PFSK-1 (cell line): ENCODE measurements at regions not wholly inside any gene's neighbourhood (a gene's known extent, or its start where the extent isn't known, plus 50 kb on each side); places are given as distances from the start of the nearest gene placed in this dataset.

Experiments used
- FOXP2 ChIP-seq: optimal IDR thresholded peaks from 2 replicates; pipeline ENCODE3; 2011; ENCODE audit warnings: borderline replicate concordance, control low read depth, inconsistent platforms; ENCODE audit not compliant: insufficient read depth; ENCODE audit errors: extremely low read length, extremely low read depth
- POLR2AphosphoS5 ChIP-seq: IDR thresholded peaks from 2 replicates; pipeline ENCODE4 v1.6.1; 2012; ENCODE audit warnings: low read depth, mild to moderate bottlenecking, control low read depth, low read length, moderate library complexity
- REST ChIP-seq, 2 experiments: IDR thresholded peaks; 2 replicates each; pipeline versions ENCODE4 v1.6.1 to v1.8.0; 2011 to 2012; ENCODE audit warnings: low read depth in 2 of 2, low read length in 2 of 2, control low read depth in 1 of 2, inconsistent platforms in 1 of 2, mild to moderate bottlenecking in 1 of 2, moderate library complexity in 1 of 2; ENCODE audit not compliant: insufficient read depth in 1 of 2
- SIN3A ChIP-seq: IDR thresholded peaks from 2 replicates; pipeline ENCODE4 v1.6.1; 2012; ENCODE audit warnings: mild to moderate bottlenecking, low read length, moderate library complexity, borderline replicate concordance; ENCODE audit not compliant: insufficient read depth
- TAF1 ChIP-seq: IDR thresholded peaks from 2 replicates; pipeline ENCODE4 v1.6.1; 2012; ENCODE audit warnings: low read length, control low read depth, borderline replicate concordance; ENCODE audit not compliant: insufficient read depth

- no peak for TF ChIP-seq TAF1
Measured at GRCh38 chr11:119782739-119783072, 53.7 kb upstream of the NECTIN1 start.

- no peak for TF ChIP-seq TAF1
- no peak for TF ChIP-seq REST (IDR thresholded peaks at IDR 0.05; ENCODE audit: insufficient read depth in 1 of 2, low read depth in 2 of 2, low read length in 2 of 2)
- TF ChIP-seq FOXP2, result no peak
- TF ChIP-seq SIN3A, result no peak
- TF ChIP-seq POLR2AphosphoS5, result no peak
Measured at GRCh38 chr11:119782006-119782738, 53.2 kb upstream of the NECTIN1 start.

GRCh38 chr11:119780222-119780953 lies 51.4 kb upstream of the NECTIN1 start:
- TF ChIP-seq REST (IDR thresholded peaks at IDR 0.05; ENCODE audit: insufficient read depth in 1 of 2, low read depth in 2 of 2, low read length in 2 of 2) (no peak), TAF1 (no peak), FOXP2 (no peak), POLR2AphosphoS5 (no peak), SIN3A (no peak)

- TF ChIP-seq POLR2AphosphoS5, result no peak
- no peak for TF ChIP-seq TAF1
- no peak for TF ChIP-seq REST (IDR thresholded peaks at IDR 0.05; ENCODE audit: insufficient read depth in 1 of 2, low read depth in 2 of 2, low read length in 2 of 2)
- no peak for TF ChIP-seq FOXP2
- TF ChIP-seq SIN3A, result no peak
Measured at GRCh38 chr11:119779195-119780071, 50.4 kb upstream of the NECTIN1 start.
